H9 (cell line): ENCODE measurements at regions not wholly inside any gene's neighbourhood (a gene's known extent, or its start where the extent isn't known, plus 50 kb on each side); places are given as distances from the start of the nearest gene placed in this dataset.
"Not testable (repeated sequence)": the region's sequence is repeated elsewhere in the genome, so short reads cannot be mapped to it uniquely, and the experiment has no call there.

Experiments
- DNase-seq: peaks from one replicate; pipeline ENCODE4 v3.0.0-alpha.2; 2017
- H2AFZ ChIP-seq: one replicate; pipeline ENCODE4 v1.6.1; 2013; ENCODE audit warnings: mild to moderate bottlenecking, low read length, control low read depth, moderate library complexity
- H2AK5ac ChIP-seq: 2 replicates; pipeline ENCODE4 v1.6.1; 2013; ENCODE audit warnings: low read length, control low read depth, mixed read lengths; ENCODE audit not compliant: insufficient read length
- H2BK120ac ChIP-seq: one replicate; pipeline ENCODE4 v1.6.1; 2013; ENCODE audit warnings: low read depth, mild to moderate bottlenecking, low read length, control low read depth, inconsistent platforms; ENCODE audit not compliant: poor library complexity, severe bottlenecking
- H2BK12ac ChIP-seq: 2 replicates; pipeline ENCODE4 v1.6.1; 2013; ENCODE audit warnings: low read length, control low read depth, mixed read lengths, low read depth; ENCODE audit not compliant: insufficient read length
- H2BK15ac ChIP-seq: 2 replicates; pipeline ENCODE4 v1.6.1; 2013; ENCODE audit warnings: low read depth, low read length, control low read depth
- H2BK20ac ChIP-seq: one replicate; pipeline ENCODE4 v1.6.1; 2013; ENCODE audit warnings: low read depth, mild to moderate bottlenecking, low read length, control low read depth, inconsistent platforms; ENCODE audit not compliant: poor library complexity, severe bottlenecking
- H2BK5ac ChIP-seq: 2 replicates; pipeline ENCODE4 v1.6.1; 2013; ENCODE audit warnings: low read length, control low read depth, mixed read lengths; ENCODE audit not compliant: insufficient read length
- H3K14ac ChIP-seq: 2 replicates; pipeline ENCODE4 v1.6.1; 2013; ENCODE audit warnings: low read length, control low read depth; ENCODE audit not compliant: insufficient read depth
- H3K18ac ChIP-seq: 2 replicates; pipeline ENCODE4 v1.6.1; 2013; ENCODE audit warnings: low read depth, mild to moderate bottlenecking, mixed read lengths, low read length, control low read depth; ENCODE audit not compliant: insufficient read length
- H3K23ac ChIP-seq: 2 replicates; pipeline ENCODE4 v1.6.1; 2013; ENCODE audit warnings: low read length, control low read depth, mixed read lengths, low read depth; ENCODE audit not compliant: insufficient read length
- H3K23me2 ChIP-seq: 2 replicates; pipeline ENCODE4 v1.6.1; 2013; ENCODE audit warnings: low read depth, mild to moderate bottlenecking, mixed read lengths, low read length, control low read depth; ENCODE audit not compliant: insufficient read length, poor library complexity, severe bottlenecking
- H3K27ac ChIP-seq: 2 replicates; pipeline ENCODE4 v1.5.1; 2013; ENCODE audit warnings: low read length, control low read depth, mixed read lengths, low read depth; ENCODE audit not compliant: insufficient read length
- H3K27me3 ChIP-seq: 2 replicates; pipeline ENCODE4 v1.6.1; 2013; ENCODE audit warnings: low read length, control low read depth, inconsistent platforms; ENCODE audit not compliant: insufficient read depth
- H3K4ac ChIP-seq: 2 replicates; pipeline ENCODE4 v1.6.1; 2013; ENCODE audit warnings: low read depth, mild to moderate bottlenecking, control low read depth, inconsistent platforms, low read length, moderate library complexity
- H3K4me1 ChIP-seq: 2 replicates; pipeline ENCODE4 v1.6.1; 2013; ENCODE audit warnings: low read length, control low read depth, inconsistent platforms; ENCODE audit not compliant: insufficient read depth
- H3K4me2 ChIP-seq: 2 replicates; pipeline ENCODE4 v1.6.1; 2013; ENCODE audit warnings: low read length, control low read depth, mixed read lengths; ENCODE audit not compliant: insufficient read length, insufficient read depth
- H3K56ac ChIP-seq: 2 replicates; pipeline ENCODE4 v1.6.1; 2013; ENCODE audit warnings: low read depth, mild to moderate bottlenecking, mixed read lengths, low read length, control low read depth; ENCODE audit not compliant: insufficient read length
- H3K79me1 ChIP-seq: 2 replicates; pipeline ENCODE4 v1.6.1; 2013; ENCODE audit warnings: low read depth, mild to moderate bottlenecking, moderate library complexity, low read length, control low read depth, inconsistent platforms; ENCODE audit not compliant: insufficient read depth, poor library complexity, severe bottlenecking
- H3K79me2 ChIP-seq: 2 replicates; pipeline ENCODE4 v1.6.1; 2013; ENCODE audit warnings: low read length, control low read depth, inconsistent platforms; ENCODE audit not compliant: insufficient read depth
- H3K9ac ChIP-seq: 2 replicates; pipeline ENCODE4 v1.6.1; 2013; ENCODE audit warnings: low read length, control low read depth, mixed read lengths; ENCODE audit not compliant: insufficient read length; ENCODE audit errors: extremely low read depth
- H3K9me3 ChIP-seq: one replicate; pipeline ENCODE4 v1.6.1; 2013; ENCODE audit warnings: low read depth, low read length, inconsistent platforms; ENCODE audit not compliant: control insufficient read depth
- H3T11ph ChIP-seq: one replicate; pipeline ENCODE4 v1.6.1; 2013; ENCODE audit warnings: mild to moderate bottlenecking, low read length, control low read depth, inconsistent platforms
- H4K20me1 ChIP-seq: one replicate; pipeline ENCODE4 v1.6.1; 2013; ENCODE audit not compliant: control insufficient read depth, insufficient read length, insufficient read depth
- H4K5ac ChIP-seq: 2 replicates; pipeline ENCODE4 v1.6.1; 2013; ENCODE audit warnings: low read depth, mild to moderate bottlenecking, mixed read lengths, low read length, control low read depth; ENCODE audit not compliant: insufficient read length
- H4K8ac ChIP-seq: replicated peaks from 2 replicates; pipeline ENCODE4 v1.6.1; 2013; ENCODE audit warnings: low read length, control low read depth, mixed read lengths, low read depth; ENCODE audit not compliant: insufficient read length
- H4K91ac ChIP-seq: 2 replicates; pipeline ENCODE4 v1.6.1; 2013; ENCODE audit warnings: low read depth, mild to moderate bottlenecking, moderate library complexity, mixed read lengths, low read length, control low read depth; ENCODE audit not compliant: insufficient read length
- H3K27ac Mint-ChIP-seq, 3 experiments: 2 replicates in 2 of 3; 3 replicates in 1 of 3; pipeline ENCODE4 v1.8.0; 2020 to 2021; ENCODE audit warnings: mixed read lengths in 3 of 3, mild to moderate bottlenecking in 1 of 3, moderate library complexity in 1 of 3
- H3K27me3 Mint-ChIP-seq: 2 replicates; pipeline ENCODE4 v1.8.0; 2021; ENCODE audit warnings: low read depth, mild to moderate bottlenecking, moderate library complexity, mixed read lengths
- H3K36me3 Mint-ChIP-seq, 3 experiments: 2 replicates in 2 of 3; 3 replicates in 1 of 3; pipeline ENCODE4 v1.8.0; 2020 to 2021; ENCODE audit warnings: low read depth in 3 of 3, mixed read lengths in 3 of 3; ENCODE audit not compliant: insufficient read depth in 1 of 3
- H3K4me1 Mint-ChIP-seq, 2 experiments: 2 replicates each; pipeline ENCODE4 v1.8.0; 2020; ENCODE audit warnings: mixed read lengths in 2 of 2
- H3K4me3 Mint-ChIP-seq, 2 experiments: 2 replicates in 1 of 2; 3 replicates in 1 of 2; pipeline ENCODE4 v1.8.0; 2020 to 2021; ENCODE audit warnings: mild to moderate bottlenecking in 2 of 2, mixed read lengths in 2 of 2, moderate library complexity in 1 of 2
- H3K9me3 Mint-ChIP-seq, 2 experiments: 2 replicates in 1 of 2; 3 replicates in 1 of 2; pipeline ENCODE4 v1.8.0; 2020; ENCODE audit warnings: mild to moderate bottlenecking in 2 of 2, mixed read lengths in 2 of 2, moderate library complexity in 1 of 2
- WGBS: extraction: QIAGEN DNeasy Blood & Tissue Kit; methylation state at CpG from one replicate; pipeline ENCODE4 v1.1.7; 2013; ENCODE audit warnings: missing lambda C conversion rate, low lambda C conversion rate, mixed read lengths; ENCODE audit not compliant: insufficient read length; ENCODE audit errors: extremely low coverage; 5-methylcytosine and 5-hydroxymethylcytosine counted together

DNA sequence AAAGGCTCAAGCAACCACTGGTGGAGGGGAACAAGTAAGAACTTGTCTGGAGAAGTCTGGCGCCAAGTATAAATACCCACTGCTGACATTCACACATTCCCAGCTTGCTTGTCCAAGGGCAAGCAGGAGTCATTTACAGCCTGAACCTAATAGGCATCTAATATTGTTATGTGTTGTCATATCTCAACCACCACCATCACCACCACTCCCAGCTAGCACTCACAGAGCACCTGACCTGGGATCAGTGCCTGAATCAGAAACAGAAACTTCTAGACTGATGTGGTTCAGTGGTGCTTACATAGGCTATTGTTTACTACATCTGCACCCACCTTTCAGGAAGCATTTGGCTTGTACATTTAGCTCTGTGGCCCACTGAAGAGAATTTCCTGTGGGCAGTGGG, 157.1 kb downstream of the POTEB3 start:
- not testable (repeated sequence) for H4K91ac ChIP-seq, H2BK15ac ChIP-seq, H3K56ac ChIP-seq, H3K4me1 ChIP-seq, H4K20me1 ChIP-seq, H3T11ph ChIP-seq, H3K27me3 Mint-ChIP-seq, H3K4me1 Mint-ChIP-seq, H3K4me2 ChIP-seq, H4K8ac ChIP-seq, H2BK12ac ChIP-seq, H2AK5ac ChIP-seq, H3K9ac ChIP-seq, H2BK20ac ChIP-seq, H3K9me3 ChIP-seq, H3K27ac ChIP-seq, H3K79me1 ChIP-seq, DNase-seq, H2AFZ ChIP-seq, H3K18ac ChIP-seq, H3K23me2 ChIP-seq, H2BK120ac ChIP-seq, H3K9me3 Mint-ChIP-seq, H3K27me3 ChIP-seq, H2BK5ac ChIP-seq, H3K4me3 Mint-ChIP-seq, H3K4ac ChIP-seq, H3K36me3 Mint-ChIP-seq, H3K14ac ChIP-seq, H3K27ac Mint-ChIP-seq, H3K23ac ChIP-seq, H4K5ac ChIP-seq, H3K79me2 ChIP-seq
- WGBS: no CpG with 5 or more reads among the region's 1 CpG

DNA sequence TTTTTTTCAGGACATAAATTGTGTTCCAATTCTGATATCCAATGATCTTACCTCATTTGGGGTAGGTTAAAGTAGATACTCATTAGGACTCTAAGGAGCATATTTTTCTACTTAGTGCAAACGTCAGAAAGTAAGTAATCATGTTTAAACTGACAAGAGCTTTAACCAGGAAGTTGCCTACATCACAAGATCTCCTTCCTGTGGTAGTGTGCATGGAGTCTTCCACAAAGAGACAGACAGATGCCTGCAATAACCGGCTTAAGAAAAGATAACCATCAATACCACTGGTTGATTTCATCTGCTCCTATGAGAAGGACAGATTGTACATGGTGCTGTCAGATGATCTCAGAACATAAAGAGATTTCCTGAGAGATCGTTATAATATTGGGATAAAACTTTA, 160.0 kb downstream of the POTEB3 start:
- not testable (repeated sequence) for H3K79me2 ChIP-seq, H2BK120ac ChIP-seq, H3K36me3 Mint-ChIP-seq, H3K23ac ChIP-seq, H2BK12ac ChIP-seq, H3K4me1 ChIP-seq, H3K4me3 Mint-ChIP-seq, H3T11ph ChIP-seq, H2AFZ ChIP-seq, H3K9me3 ChIP-seq, H2BK20ac ChIP-seq, H3K79me1 ChIP-seq, H3K27me3 Mint-ChIP-seq, H4K5ac ChIP-seq, H3K27me3 ChIP-seq, H3K4me2 ChIP-seq, H2AK5ac ChIP-seq, DNase-seq, H2BK5ac ChIP-seq, H3K4ac ChIP-seq, H3K4me1 Mint-ChIP-seq, H2BK15ac ChIP-seq, H4K91ac ChIP-seq, H3K27ac ChIP-seq, H3K14ac ChIP-seq, H3K18ac ChIP-seq, H3K9ac ChIP-seq, H3K27ac Mint-ChIP-seq, H3K23me2 ChIP-seq, H3K56ac ChIP-seq, H4K8ac ChIP-seq, H4K20me1 ChIP-seq
- peaks cover 9 to 10% of the 10 kb centered on the region in 2 experiments for H3K9me3 Mint-ChIP-seq
- WGBS: no CpG with 5 or more reads among the region's 3 CpGs
